GM12875 (cell line): ENCODE measurements at regions not wholly inside any gene's neighbourhood (a gene's known extent, or its start where the extent isn't known, plus 50 kb on each side); places are given as distances from the start of the nearest gene placed in this dataset.

Source experiments
- H3K4me3 ChIP-seq: one replicate; pipeline ENCODE4 v1.5.1; 2011; ENCODE audit warnings: low read depth, low read length, control low read depth
- TF ChIP-seq, protein P1 (sequence below): IDR thresholded peaks from 2 replicates; pipeline ENCODE4 v1.5.1; 2011; ENCODE audit warnings: low read depth, mild to moderate bottlenecking, control low read depth, inconsistent platforms, low read length, moderate library complexity, borderline replicate concordance; ENCODE audit not compliant: insufficient read depth

DNA sequence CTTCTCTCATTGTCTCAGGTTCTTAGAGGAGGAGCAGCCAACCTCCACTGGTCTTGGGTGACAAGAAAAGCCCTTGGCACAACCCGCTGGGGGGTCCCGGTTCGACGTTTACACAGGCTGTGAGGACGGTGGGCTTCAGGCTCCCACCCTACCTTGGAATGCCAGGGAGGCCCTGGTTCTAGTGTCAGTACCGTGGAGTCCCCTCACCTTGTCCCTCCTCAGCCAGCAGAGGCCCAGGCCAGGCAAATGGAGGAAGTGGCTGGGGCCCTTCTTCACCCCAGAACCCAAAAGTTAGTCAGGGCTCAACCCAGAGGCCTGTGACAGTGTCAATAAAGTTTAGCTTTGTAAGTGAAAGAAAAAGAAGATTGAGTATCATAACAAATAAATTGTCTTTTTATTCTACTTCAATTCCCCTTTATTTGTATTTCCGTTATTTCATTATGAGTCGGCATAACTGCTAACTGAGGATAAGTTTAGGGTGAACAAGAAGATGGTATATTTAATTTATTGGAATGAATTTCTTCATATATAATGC, 62.6 kb upstream of the ZSWIM2 start:
- TF ChIP-seq, protein P1, sequence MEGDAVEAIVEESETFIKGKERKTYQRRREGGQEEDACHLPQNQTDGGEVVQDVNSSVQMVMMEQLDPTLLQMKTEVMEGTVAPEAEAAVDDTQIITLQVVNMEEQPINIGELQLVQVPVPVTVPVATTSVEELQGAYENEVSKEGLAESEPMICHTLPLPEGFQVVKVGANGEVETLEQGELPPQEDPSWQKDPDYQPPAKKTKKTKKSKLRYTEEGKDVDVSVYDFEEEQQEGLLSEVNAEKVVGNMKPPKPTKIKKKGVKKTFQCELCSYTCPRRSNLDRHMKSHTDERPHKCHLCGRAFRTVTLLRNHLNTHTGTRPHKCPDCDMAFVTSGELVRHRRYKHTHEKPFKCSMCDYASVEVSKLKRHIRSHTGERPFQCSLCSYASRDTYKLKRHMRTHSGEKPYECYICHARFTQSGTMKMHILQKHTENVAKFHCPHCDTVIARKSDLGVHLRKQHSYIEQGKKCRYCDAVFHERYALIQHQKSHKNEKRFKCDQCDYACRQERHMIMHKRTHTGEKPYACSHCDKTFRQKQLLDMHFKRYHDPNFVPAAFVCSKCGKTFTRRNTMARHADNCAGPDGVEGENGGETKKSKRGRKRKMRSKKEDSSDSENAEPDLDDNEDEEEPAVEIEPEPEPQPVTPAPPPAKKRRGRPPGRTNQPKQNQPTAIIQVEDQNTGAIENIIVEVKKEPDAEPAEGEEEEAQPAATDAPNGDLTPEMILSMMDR = no peak
- H3K4me3 ChIP-seq = no peak overlapping the region

DNA sequence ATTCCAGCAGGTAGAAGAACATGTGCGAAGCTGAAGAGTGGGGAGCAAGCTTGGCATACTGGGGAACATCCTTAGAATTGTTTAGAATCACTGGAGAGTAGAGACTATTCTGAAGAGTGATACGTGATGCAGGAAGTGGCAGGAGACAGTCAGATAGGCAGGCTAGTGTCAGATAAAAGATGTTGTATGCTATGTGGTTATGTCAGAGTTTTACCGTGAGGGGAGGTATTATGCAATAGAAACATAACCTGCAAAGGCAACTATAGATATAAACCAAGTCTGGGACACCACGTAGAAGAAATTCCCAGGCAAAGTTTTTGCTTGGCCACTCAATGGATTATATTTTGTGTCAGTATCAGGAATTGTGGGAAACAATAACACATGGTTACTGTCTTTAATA, 62.0 kb upstream of the ZSWIM2 start:
- TF ChIP-seq, protein P1 = no peak
- H3K4me3 ChIP-seq = no peak overlapping the region

DNA sequence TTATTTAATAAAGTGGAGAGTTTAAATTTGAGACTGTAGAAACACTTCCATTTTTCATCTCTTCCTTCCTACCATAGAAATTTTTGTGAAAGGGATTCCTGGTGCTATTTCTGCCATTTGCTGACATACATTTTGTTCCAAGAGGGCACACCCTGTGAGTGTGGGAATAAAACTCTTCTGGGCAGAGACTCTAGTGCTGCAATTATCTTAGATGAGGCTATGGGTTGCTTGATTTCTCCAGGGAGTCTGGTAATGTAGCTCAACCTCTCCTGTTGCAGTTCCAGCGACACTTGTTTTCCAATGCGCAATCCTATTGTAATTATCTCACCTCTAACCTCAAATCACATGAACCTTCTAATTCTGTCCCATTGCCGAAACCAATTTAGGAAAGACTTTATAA, 60.1 kb upstream of the ZSWIM2 start:
- TF ChIP-seq, protein P1 = no peak
- no peak overlapping the region for H3K4me3 ChIP-seq

DNA sequence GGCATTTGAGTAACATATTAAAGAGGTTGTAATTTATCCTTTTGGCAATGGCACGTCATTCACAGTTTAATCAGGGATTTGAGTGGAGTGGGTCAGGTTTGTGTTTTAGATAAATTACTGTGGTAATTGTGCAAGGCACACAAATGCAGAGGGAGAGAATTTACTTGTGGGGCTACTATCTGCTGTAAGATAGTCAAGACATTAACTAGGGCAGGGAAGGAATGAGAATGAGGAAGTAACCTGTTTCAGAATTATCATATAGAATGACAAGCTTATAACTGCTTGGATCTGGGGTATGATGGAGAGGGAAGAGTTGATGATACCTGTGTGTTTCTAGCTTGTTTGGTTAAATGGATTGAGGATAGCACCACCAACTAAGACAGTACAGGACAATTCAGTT, 58.9 kb upstream of the ZSWIM2 start:
- no peak overlapping the region for H3K4me3 ChIP-seq
- TF ChIP-seq, protein P1 = no peak

DNA sequence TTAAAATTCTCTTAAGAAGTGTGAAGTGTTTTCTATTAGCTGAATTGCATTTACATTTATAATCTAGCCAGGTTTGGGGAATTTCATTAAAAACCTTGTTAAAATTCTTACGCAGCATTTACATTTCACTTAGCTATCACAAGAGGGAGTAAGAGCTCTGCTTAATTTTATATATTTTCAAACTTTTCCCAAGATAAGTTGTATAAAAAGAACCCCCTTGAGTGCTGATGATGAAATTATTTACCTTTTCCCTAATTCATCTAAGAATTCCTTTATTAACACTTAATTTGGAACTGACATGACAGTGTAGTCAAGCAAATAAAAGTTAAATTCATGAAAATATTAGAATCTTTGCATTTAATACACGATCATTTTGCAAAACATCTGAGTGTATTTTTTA, 54.2 kb upstream of the ZSWIM2 start:
- no peak overlapping the region for H3K4me3 ChIP-seq
- TF ChIP-seq, protein P1 = no peak
